SK-N-SH (cell line): ENCODE measurements at regions not wholly inside any gene's neighbourhood (a gene's known extent, or its start where the extent isn't known, plus 50 kb on each side); places are given as distances from the start of the nearest gene placed in this dataset.

Source experiments
- MXI1 ChIP-seq: IDR thresholded peaks from 2 replicates; pipeline ENCODE4 v1.6.1; 2012; ENCODE audit warnings: mild to moderate bottlenecking, low read depth, low read length, improper control_type of control experiment
- RAD21 ChIP-seq: IDR thresholded peaks from 2 replicates; pipeline ENCODE4 v1.6.1; 2012; ENCODE audit warnings: mild to moderate bottlenecking, low read length
- RCOR1 ChIP-seq: fragments of 150-350 bp; IDR thresholded peaks from 2 replicates; pipeline ENCODE4 v1.6.1; 2017; ENCODE audit warnings: antibody characterized with exemption, low read length
- TEAD4 ChIP-seq: IDR thresholded peaks from 2 replicates; pipeline ENCODE4 v1.4.0; 2012; ENCODE audit warnings: mild to moderate bottlenecking, borderline replicate concordance; ENCODE audit not compliant: insufficient read depth
- TF ChIP-seq, protein P1 (sequence below): fragments of 200-600 bp; sonication (generic); IDR thresholded peaks from 2 replicates; pipeline ENCODE4 v1.6.1; 2017; ENCODE audit warnings: antibody characterized with exemption, mild to moderate bottlenecking, moderate library complexity
- TF ChIP-seq, protein P2 (sequence below): IDR thresholded peaks from 2 replicates; pipeline ENCODE4 v1.4.0; 2012; ENCODE audit warnings: low read depth, borderline replicate concordance
- TF ChIP-seq, protein P3 (sequence below): IDR thresholded peaks from 2 replicates; pipeline ENCODE4 v1.6.1; 2012; ENCODE audit warnings: mild to moderate bottlenecking, low read depth, low read length, moderate library complexity
- TF ChIP-seq, protein P4 (sequence below): fragments of 150-350 bp; IDR thresholded peaks from 2 replicates; pipeline ENCODE4 v1.6.1; 2017; ENCODE audit warnings: antibody characterized with exemption, low read length, low read depth, borderline replicate concordance

DNA sequence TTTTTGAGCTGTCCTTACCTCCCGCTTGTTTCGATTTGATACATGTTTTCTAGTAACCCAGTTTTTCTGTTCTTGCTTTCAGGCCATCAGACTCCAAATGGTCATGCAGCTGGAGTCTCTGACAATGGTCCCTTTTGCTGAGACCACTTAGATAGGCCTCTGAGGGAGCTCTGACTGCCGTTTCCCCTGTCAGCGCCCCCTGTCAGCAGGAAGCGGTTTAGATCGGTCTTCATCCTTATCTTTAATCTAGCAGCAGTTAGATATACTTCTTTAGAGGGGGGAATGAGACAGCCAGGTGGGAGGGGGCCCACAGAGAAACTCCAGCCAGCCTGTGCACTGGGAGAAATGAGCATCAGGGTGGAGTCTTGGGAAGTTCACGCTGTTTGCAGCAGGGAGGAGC is 457.9 kb downstream of the GPAT3 start:
- TF ChIP-seq, protein P1, sequence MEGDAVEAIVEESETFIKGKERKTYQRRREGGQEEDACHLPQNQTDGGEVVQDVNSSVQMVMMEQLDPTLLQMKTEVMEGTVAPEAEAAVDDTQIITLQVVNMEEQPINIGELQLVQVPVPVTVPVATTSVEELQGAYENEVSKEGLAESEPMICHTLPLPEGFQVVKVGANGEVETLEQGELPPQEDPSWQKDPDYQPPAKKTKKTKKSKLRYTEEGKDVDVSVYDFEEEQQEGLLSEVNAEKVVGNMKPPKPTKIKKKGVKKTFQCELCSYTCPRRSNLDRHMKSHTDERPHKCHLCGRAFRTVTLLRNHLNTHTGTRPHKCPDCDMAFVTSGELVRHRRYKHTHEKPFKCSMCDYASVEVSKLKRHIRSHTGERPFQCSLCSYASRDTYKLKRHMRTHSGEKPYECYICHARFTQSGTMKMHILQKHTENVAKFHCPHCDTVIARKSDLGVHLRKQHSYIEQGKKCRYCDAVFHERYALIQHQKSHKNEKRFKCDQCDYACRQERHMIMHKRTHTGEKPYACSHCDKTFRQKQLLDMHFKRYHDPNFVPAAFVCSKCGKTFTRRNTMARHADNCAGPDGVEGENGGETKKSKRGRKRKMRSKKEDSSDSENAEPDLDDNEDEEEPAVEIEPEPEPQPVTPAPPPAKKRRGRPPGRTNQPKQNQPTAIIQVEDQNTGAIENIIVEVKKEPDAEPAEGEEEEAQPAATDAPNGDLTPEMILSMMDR: peak; percentile 36
- TF ChIP-seq, protein P2, sequence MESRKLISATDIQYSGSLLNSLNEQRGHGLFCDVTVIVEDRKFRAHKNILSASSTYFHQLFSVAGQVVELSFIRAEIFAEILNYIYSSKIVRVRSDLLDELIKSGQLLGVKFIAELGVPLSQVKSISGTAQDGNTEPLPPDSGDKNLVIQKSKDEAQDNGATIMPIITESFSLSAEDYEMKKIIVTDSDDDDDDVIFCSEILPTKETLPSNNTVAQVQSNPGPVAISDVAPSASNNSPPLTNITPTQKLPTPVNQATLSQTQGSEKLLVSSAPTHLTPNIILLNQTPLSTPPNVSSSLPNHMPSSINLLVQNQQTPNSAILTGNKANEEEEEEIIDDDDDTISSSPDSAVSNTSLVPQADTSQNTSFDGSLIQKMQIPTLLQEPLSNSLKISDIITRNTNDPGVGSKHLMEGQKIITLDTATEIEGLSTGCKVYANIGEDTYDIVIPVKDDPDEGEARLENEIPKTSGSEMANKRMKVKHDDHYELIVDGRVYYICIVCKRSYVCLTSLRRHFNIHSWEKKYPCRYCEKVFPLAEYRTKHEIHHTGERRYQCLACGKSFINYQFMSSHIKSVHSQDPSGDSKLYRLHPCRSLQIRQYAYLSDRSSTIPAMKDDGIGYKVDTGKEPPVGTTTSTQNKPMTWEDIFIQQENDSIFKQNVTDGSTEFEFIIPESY: no peak
- TF ChIP-seq MXI1 (no peak), TEAD4 (no peak), RAD21 (no peak), RCOR1 (no peak)
- TF ChIP-seq, protein P3, sequence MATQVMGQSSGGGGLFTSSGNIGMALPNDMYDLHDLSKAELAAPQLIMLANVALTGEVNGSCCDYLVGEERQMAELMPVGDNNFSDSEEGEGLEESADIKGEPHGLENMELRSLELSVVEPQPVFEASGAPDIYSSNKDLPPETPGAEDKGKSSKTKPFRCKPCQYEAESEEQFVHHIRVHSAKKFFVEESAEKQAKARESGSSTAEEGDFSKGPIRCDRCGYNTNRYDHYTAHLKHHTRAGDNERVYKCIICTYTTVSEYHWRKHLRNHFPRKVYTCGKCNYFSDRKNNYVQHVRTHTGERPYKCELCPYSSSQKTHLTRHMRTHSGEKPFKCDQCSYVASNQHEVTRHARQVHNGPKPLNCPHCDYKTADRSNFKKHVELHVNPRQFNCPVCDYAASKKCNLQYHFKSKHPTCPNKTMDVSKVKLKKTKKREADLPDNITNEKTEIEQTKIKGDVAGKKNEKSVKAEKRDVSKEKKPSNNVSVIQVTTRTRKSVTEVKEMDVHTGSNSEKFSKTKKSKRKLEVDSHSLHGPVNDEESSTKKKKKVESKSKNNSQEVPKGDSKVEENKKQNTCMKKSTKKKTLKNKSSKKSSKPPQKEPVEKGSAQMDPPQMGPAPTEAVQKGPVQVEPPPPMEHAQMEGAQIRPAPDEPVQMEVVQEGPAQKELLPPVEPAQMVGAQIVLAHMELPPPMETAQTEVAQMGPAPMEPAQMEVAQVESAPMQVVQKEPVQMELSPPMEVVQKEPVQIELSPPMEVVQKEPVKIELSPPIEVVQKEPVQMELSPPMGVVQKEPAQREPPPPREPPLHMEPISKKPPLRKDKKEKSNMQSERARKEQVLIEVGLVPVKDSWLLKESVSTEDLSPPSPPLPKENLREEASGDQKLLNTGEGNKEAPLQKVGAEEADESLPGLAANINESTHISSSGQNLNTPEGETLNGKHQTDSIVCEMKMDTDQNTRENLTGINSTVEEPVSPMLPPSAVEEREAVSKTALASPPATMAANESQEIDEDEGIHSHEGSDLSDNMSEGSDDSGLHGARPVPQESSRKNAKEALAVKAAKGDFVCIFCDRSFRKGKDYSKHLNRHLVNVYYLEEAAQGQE: no peak
- TF ChIP-seq, protein P4, sequence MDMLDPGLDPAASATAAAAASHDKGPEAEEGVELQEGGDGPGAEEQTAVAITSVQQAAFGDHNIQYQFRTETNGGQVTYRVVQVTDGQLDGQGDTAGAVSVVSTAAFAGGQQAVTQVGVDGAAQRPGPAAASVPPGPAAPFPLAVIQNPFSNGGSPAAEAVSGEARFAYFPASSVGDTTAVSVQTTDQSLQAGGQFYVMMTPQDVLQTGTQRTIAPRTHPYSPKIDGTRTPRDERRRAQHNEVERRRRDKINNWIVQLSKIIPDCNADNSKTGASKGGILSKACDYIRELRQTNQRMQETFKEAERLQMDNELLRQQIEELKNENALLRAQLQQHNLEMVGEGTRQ: no peak
